ENCODE measurements at regions not wholly inside any gene's neighbourhood (a gene's known extent, or its start where the extent isn't known, plus 50 kb on each side); places are given as distances from the start of the nearest gene placed in this dataset.

DNA sequence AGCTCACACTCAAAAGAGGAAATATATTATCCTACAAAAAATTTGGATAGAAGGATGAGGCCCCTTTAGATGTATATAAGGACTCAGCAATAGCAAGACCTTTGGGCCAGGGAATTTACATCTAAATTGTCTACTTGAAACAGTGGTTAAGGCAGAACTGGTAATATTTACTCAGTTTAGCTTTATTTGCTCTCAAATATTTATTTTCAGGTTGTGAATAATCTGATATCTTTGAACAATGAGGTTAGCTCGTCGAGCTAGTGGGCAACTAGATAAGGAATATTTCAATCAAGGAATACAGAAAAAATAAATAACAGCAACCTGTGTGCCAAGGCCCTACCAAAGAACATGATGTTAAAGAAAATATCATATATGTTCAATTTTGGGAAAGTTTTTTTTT, 966.3 kb downstream of the DTWD2 start:
- FAIRE-seq: no peak
- POLR2A ChIA-PET: no interaction called here

DNA sequence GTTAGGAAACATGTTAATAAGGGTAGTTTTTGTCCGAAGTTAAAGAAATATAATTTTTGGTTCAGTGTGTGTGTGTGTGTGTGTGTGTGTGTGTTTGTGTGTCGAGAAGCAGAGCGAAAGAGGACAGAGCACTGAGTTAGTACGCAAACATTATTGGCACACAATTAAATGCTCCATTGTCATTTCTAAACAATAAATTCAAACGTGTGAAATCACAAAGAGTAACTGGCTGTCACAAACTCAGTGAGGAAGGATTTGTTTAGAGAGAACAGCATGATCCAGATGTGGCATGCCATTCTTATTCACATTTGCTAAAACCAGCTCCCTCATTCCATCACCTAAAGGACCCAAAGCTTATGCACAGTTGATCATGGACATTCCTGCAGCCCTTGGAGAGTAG, 970.8 kb downstream of the DTWD2 start:
- no peak overlapping the region for H3K4me2 ChIP-seq
- H3K4me1 ChIP-seq: no peaks in the 10 kb centered on the region
- H3K9me3 ChIP-seq: no peaks in the 10 kb centered on the region
- ATAC-seq (no peak), FAIRE-seq (no peak), DNase-seq (ENCODE audit: low read depth in 1 of 2, low spot score in 1 of 2) (no peak)
- ChIA-PET CTCF (no interaction called here), POLR2A (no interaction called here)
- H3K4me3 ChIP-seq: no peak overlapping the region
- 29% methylated on average over 5 of the region's 5 CpGs for WGBS (ENCODE audit: missing lambda C conversion rate)
- TF ChIP-seq CBX8 (IDR thresholded peaks at IDR 0.05) (no peak), CBX2 (IDR thresholded peaks at IDR 0.05; ENCODE audit: borderline replicate concordance, low read depth) (no peak), ESRRA (IDR thresholded peaks at IDR 0.05; ENCODE audit: borderline replicate concordance, low read length) (no peak), PHF8 (IDR thresholded peaks at IDR 0.05; ENCODE audit: borderline replicate concordance, low read depth) (no peak), HOXA7 (CRISPR knock-in tag; IDR thresholded peaks at IDR 0.05) (no peak), EP300 (IDR thresholded peaks at IDR 0.05) (no peak), SREBF2 (IDR thresholded peaks at IDR 0.05) (no peak), ZSCAN20 (CRISPR knock-in tag; IDR thresholded peaks at IDR 0.05) (no peak), NPAS2 (CRISPR knock-in tag; IDR thresholded peaks at IDR 0.05; ENCODE audit: borderline replicate concordance) (no peak), RFX5 (IDR thresholded peaks at IDR 0.05) (no peak), RCOR1 (IDR thresholded peaks at IDR 0.05; ENCODE audit: low read depth, low read length) (no peak), SMC3 (IDR thresholded peaks at IDR 0.05) (no peak), ZC3H11A (IDR thresholded peaks at IDR 0.05) (no peak), CHD2 (IDR thresholded peaks at IDR 0.05; ENCODE audit: low read length, partially characterized antibody) (no peak)
- TF ChIP-seq, protein P1, sequence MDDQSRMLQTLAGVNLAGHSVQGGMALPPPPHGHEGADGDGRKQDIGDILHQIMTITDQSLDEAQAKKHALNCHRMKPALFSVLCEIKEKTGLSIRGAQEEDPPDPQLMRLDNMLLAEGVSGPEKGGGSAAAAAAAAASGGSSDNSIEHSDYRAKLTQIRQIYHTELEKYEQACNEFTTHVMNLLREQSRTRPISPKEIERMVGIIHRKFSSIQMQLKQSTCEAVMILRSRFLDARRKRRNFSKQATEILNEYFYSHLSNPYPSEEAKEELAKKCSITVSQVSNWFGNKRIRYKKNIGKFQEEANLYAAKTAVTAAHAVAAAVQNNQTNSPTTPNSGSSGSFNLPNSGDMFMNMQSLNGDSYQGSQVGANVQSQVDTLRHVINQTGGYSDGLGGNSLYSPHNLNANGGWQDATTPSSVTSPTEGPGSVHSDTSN (IDR thresholded peaks at IDR 0.05): no peak
- TF ChIP-seq, protein P2, sequence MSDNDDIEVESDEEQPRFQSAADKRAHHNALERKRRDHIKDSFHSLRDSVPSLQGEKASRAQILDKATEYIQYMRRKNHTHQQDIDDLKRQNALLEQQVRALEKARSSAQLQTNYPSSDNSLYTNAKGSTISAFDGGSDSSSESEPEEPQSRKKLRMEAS (IDR thresholded peaks at IDR 0.05): no peak
- TF ChIP-seq, protein P3, sequence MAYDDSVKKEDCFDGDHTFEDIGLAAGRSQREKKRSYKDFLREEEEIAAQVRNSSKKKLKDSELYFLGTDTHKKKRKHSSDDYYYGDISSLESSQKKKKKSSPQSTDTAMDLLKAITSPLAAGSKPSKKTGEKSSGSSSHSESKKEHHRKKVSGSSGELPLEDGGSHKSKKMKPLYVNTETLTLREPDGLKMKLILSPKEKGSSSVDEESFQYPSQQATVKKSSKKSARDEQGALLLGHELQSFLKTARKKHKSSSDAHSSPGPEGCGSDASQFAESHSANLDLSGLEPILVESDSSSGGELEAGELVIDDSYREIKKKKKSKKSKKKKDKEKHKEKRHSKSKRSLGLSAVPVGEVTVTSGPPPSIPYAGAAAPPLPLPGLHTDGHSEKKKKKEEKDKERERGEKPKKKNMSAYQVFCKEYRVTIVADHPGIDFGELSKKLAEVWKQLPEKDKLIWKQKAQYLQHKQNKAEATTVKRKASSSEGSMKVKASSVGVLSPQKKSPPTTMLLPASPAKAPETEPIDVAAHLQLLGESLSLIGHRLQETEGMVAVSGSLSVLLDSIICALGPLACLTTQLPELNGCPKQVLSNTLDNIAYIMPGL (CRISPR knock-in tag; IDR thresholded peaks at IDR 0.05; ENCODE audit: borderline replicate concordance): no peak
- TF ChIP-seq, protein P4, sequence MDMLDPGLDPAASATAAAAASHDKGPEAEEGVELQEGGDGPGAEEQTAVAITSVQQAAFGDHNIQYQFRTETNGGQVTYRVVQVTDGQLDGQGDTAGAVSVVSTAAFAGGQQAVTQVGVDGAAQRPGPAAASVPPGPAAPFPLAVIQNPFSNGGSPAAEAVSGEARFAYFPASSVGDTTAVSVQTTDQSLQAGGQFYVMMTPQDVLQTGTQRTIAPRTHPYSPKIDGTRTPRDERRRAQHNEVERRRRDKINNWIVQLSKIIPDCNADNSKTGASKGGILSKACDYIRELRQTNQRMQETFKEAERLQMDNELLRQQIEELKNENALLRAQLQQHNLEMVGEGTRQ (IDR thresholded peaks at IDR 0.05): no peak
- H3K27ac ChIP-seq: no peak overlapping the region

More for the DNA sequence above, 966.3 kb downstream of the DTWD2 start:
- CTCF ChIA-PET: no interaction called here
- Histone ChIP-seq H3K27ac (no peak overlapping the region), H3K4me1 (no peaks in the 10 kb centered on the region), H3K4me3 (no peak overlapping the region), H3K9me3 (no peaks in the 10 kb centered on the region), H3K4me2 (no peak overlapping the region)
- no peak for ATAC-seq
- DNase-seq (ENCODE audit: low read depth in 1 of 2, low spot score in 1 of 2): no peak
- TF ChIP-seq ZSCAN20 (CRISPR knock-in tag; IDR thresholded peaks at IDR 0.05): no peak
- no peak for TF ChIP-seq CHD2 (IDR thresholded peaks at IDR 0.05; ENCODE audit: low read length, partially characterized antibody)
- TF ChIP-seq JUN (IDR thresholded peaks at IDR 0.05): no peak
- TF ChIP-seq, protein P5, sequence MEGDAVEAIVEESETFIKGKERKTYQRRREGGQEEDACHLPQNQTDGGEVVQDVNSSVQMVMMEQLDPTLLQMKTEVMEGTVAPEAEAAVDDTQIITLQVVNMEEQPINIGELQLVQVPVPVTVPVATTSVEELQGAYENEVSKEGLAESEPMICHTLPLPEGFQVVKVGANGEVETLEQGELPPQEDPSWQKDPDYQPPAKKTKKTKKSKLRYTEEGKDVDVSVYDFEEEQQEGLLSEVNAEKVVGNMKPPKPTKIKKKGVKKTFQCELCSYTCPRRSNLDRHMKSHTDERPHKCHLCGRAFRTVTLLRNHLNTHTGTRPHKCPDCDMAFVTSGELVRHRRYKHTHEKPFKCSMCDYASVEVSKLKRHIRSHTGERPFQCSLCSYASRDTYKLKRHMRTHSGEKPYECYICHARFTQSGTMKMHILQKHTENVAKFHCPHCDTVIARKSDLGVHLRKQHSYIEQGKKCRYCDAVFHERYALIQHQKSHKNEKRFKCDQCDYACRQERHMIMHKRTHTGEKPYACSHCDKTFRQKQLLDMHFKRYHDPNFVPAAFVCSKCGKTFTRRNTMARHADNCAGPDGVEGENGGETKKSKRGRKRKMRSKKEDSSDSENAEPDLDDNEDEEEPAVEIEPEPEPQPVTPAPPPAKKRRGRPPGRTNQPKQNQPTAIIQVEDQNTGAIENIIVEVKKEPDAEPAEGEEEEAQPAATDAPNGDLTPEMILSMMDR (IDR thresholded peaks at IDR 0.05): no peak
- TF ChIP-seq HOXB5 (CRISPR knock-in tag; IDR thresholded peaks at IDR 0.05): no peak
- TF ChIP-seq, protein P6, sequence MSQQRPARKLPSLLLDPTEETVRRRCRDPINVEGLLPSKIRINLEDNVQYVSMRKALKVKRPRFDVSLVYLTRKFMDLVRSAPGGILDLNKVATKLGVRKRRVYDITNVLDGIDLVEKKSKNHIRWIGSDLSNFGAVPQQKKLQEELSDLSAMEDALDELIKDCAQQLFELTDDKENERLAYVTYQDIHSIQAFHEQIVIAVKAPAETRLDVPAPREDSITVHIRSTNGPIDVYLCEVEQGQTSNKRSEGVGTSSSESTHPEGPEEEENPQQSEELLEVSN (IDR thresholded peaks at IDR 0.05; ENCODE audit: borderline replicate concordance, low read depth): no peak
- TF ChIP-seq, protein P7, sequence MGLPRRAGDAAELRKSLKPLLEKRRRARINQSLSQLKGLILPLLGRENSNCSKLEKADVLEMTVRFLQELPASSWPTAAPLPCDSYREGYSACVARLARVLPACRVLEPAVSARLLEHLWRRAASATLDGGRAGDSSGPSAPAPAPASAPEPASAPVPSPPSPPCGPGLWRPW (IDR thresholded peaks at IDR 0.05): no peak
- no peak for TF ChIP-seq MYC (IDR thresholded peaks at IDR 0.05; ENCODE audit: borderline replicate concordance, low read length)
- TF ChIP-seq RARB (CRISPR knock-in tag; IDR thresholded peaks at IDR 0.05): no peak
- TF ChIP-seq ZC3H11A (IDR thresholded peaks at IDR 0.05): no peak
- TF ChIP-seq NPAS2 (CRISPR knock-in tag; IDR thresholded peaks at IDR 0.05; ENCODE audit: borderline replicate concordance): no peak
- TF ChIP-seq, protein P8, sequence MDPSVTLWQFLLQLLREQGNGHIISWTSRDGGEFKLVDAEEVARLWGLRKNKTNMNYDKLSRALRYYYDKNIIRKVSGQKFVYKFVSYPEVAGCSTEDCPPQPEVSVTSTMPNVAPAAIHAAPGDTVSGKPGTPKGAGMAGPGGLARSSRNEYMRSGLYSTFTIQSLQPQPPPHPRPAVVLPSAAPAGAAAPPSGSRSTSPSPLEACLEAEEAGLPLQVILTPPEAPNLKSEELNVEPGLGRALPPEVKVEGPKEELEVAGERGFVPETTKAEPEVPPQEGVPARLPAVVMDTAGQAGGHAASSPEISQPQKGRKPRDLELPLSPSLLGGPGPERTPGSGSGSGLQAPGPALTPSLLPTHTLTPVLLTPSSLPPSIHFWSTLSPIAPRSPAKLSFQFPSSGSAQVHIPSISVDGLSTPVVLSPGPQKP (IDR thresholded peaks at IDR 0.05; ENCODE audit: low read depth, low read length): no peak
- TF ChIP-seq GATA3 (IDR thresholded peaks at IDR 0.05; ENCODE audit: borderline replicate concordance): no peak
- no peak for TF ChIP-seq EHF (CRISPR knock-in tag; IDR thresholded peaks at IDR 0.05)
- TF ChIP-seq CBX8 (IDR thresholded peaks at IDR 0.05): no peak
- TF ChIP-seq, protein P2 (IDR thresholded peaks at IDR 0.05): no peak
- TF ChIP-seq JUNB (IDR thresholded peaks at IDR 0.05): no peak
- TF ChIP-seq SREBF2 (IDR thresholded peaks at IDR 0.05): no peak
- TF ChIP-seq ZFP36 (IDR thresholded peaks at IDR 0.05; ENCODE audit: borderline replicate concordance, partially characterized antibody): no peak
- whole genome bisulfite sequencing (ENCODE audit: missing lambda C conversion rate): 0% methylated on average over 2 of the region's 2 CpGs
